ENCODE measurements at regions not wholly inside any gene's neighbourhood (a gene's known extent, or its start where the extent isn't known, plus 50 kb on each side); places are given as distances from the start of the nearest gene placed in this dataset.

GRCh38 chr2:207233731-207234130 lies 68.0 kb upstream of the KLF7 start:
- no peaks in the 10 kb centered on the region for H3K9me3 ChIP-seq (ENCODE audit: insufficient read depth, low read length)
- H3K79me2 ChIP-seq (ENCODE audit: insufficient read depth, low read length) = no peaks in the 10 kb centered on the region
- no peak overlapping the region for H3K4me3 ChIP-seq (ENCODE audit: insufficient read depth, low read length, poor library complexity, severe bottlenecking)
- H3K4me2 ChIP-seq (ENCODE audit: low read depth, low read length, poor library complexity, severe bottlenecking) = no peak overlapping the region
- no peak overlapping the region for H3K27ac ChIP-seq (ENCODE audit: low read depth, low read length)
- H3K9ac ChIP-seq (ENCODE audit: low read length) = no peak overlapping the region
- H3K36me3 ChIP-seq (ENCODE audit: low read length) = no peaks in the 10 kb centered on the region
- H3F3A ChIP-seq (ENCODE audit: insufficient read depth) = no peaks in the 10 kb centered on the region
- no peaks in the 10 kb centered on the region for H3K27me3 ChIP-seq (ENCODE audit: low read length)
- TF ChIP-seq EZH2phosphoT487 (conservative IDR thresholded peaks at IDR 0.05; ENCODE audit: low read length) (no peak), CTCF (IDR thresholded peaks at IDR 0.05; ENCODE audit: insufficient read depth, low read length, poor library complexity, severe bottlenecking) (no peak)
- H4K20me1 ChIP-seq (ENCODE audit: low read depth, low read length) = no peaks in the 10 kb centered on the region
- H3K9me2 ChIP-seq (replicated peaks; ENCODE audit: insufficient read depth, low read length) = no peaks in the 10 kb centered on the region
- H2AFZ ChIP-seq (ENCODE audit: low read depth, low read length, severe bottlenecking) = no peak overlapping the region

- TF ChIP-seq CTCF (IDR thresholded peaks at IDR 0.05; ENCODE audit: insufficient read depth, low read length, poor library complexity, severe bottlenecking) (no peak), EZH2phosphoT487 (conservative IDR thresholded peaks at IDR 0.05; ENCODE audit: low read length) (no peak)
- H4K20me1 ChIP-seq (ENCODE audit: low read depth, low read length) = no peaks in the 10 kb centered on the region
- H3K27ac ChIP-seq (ENCODE audit: low read depth, low read length) = no peak overlapping the region
- no peak overlapping the region for H3K9ac ChIP-seq (ENCODE audit: low read length)
- H3K79me2 ChIP-seq (ENCODE audit: insufficient read depth, low read length) = no peaks in the 10 kb centered on the region
- H3K9me2 ChIP-seq (replicated peaks; ENCODE audit: insufficient read depth, low read length) = no peaks in the 10 kb centered on the region
- H3K9me3 ChIP-seq (ENCODE audit: insufficient read depth, low read length) = no peaks in the 10 kb centered on the region
- H3K4me2 ChIP-seq (ENCODE audit: low read depth, low read length, poor library complexity, severe bottlenecking) = no peak overlapping the region
- no peak overlapping the region for H2AFZ ChIP-seq (ENCODE audit: low read depth, low read length, severe bottlenecking)
- H3F3A ChIP-seq (ENCODE audit: insufficient read depth) = no peaks in the 10 kb centered on the region
- H3K27me3 ChIP-seq (ENCODE audit: low read length) = no peaks in the 10 kb centered on the region
- H3K36me3 ChIP-seq (ENCODE audit: low read length) = no peaks in the 10 kb centered on the region
- H3K4me3 ChIP-seq (ENCODE audit: insufficient read depth, low read length, poor library complexity, severe bottlenecking) = no peak overlapping the region
Observed at GRCh38 chr2:207235621-207236020, 69.9 kb upstream of the KLF7 start.

GRCh38 chr2:207236156-207236935 lies 70.6 kb upstream of the KLF7 start:
- no peaks in the 10 kb centered on the region for H3K9me2 ChIP-seq (replicated peaks; ENCODE audit: insufficient read depth, low read length)

More at GRCh38 chr2:207236156-207236935, 70.6 kb upstream of the KLF7 start:
- Histone ChIP-seq H2AFZ (ENCODE audit: low read depth, low read length, severe bottlenecking) (no peak overlapping the region), H3K36me3 (ENCODE audit: low read length) (no peaks in the 10 kb centered on the region), H3K4me2 (ENCODE audit: low read depth, low read length, poor library complexity, severe bottlenecking) (no peak overlapping the region), H4K20me1 (ENCODE audit: low read depth, low read length) (no peaks in the 10 kb centered on the region), H3F3A (ENCODE audit: insufficient read depth) (no peaks in the 10 kb centered on the region), H3K27me3 (ENCODE audit: low read length) (no peaks in the 10 kb centered on the region), H3K4me3 (ENCODE audit: insufficient read depth, low read length, poor library complexity, severe bottlenecking) (no peak overlapping the region), H3K9me3 (ENCODE audit: insufficient read depth, low read length) (no peaks in the 10 kb centered on the region), H3K79me2 (ENCODE audit: insufficient read depth, low read length) (no peaks in the 10 kb centered on the region), H3K27ac (ENCODE audit: low read depth, low read length) (no peak overlapping the region), H3K9ac (ENCODE audit: low read length) (no peak overlapping the region)
- TF ChIP-seq EZH2phosphoT487 (conservative IDR thresholded peaks at IDR 0.05; ENCODE audit: low read length) (no peak), CTCF (IDR thresholded peaks at IDR 0.05; ENCODE audit: insufficient read depth, low read length, poor library complexity, severe bottlenecking) (no peak)

Data from SU-DHL-6 (cell line).